Heart left ventricle (tissue), 16 donors: ENCODE measurements at regions not wholly inside any gene's neighbourhood (a gene's known extent, or its start where the extent isn't known, plus 50 kb on each side); places are given as distances from the start of the nearest gene placed in this dataset.
"Not testable (repeated sequence)": the region's sequence is repeated elsewhere in the genome, so short reads cannot be mapped to it uniquely, and the experiment has no call there.

Experiments
- ATAC-seq, 4 donors: fragments of 200-7000 bp; cut with Tn5 transposase; one replicate each; pipeline ENCODE4 v1.9.1; 2020 to 2022; ENCODE audit warnings: moderate library complexity in 4 of 4, mild to moderate bottlenecking in 3 of 4, moderate number of reproducible peaks in 1 of 4
- DNase-seq, 5 donors: peaks; one replicate each; pipeline ENCODE4 v3.0.0-alpha.2; 2020
- H3K27ac ChIP-seq, 12 donors: fragments of 200-600 bp; sonication (generic) in 4 of 12; one replicate each; pipeline versions ENCODE4 v1.5.0 to v1.8.0; 2016 to 2022; ENCODE audit warnings: mild to moderate bottlenecking in 2 of 12
- H3K27me3 ChIP-seq, 9 donors: fragments of 200-600 bp; sonication (generic) in 2 of 9; one replicate each; pipeline versions ENCODE4 v1.5.1 to v1.8.0; 2016 to 2022; ENCODE audit warnings: mild to moderate bottlenecking in 3 of 9
- H3K36me3 ChIP-seq, 9 donors: fragments of 200-600 bp; sonication (generic) in 2 of 9; one replicate each; pipeline versions ENCODE4 v1.5.0 to v1.8.0; 2018 to 2022; ENCODE audit warnings: mild to moderate bottlenecking in 2 of 9
- H3K4me1 ChIP-seq, 12 donors: fragments of 200-600 bp; sonication (generic) in 4 of 12; one replicate each; pipeline versions ENCODE4 v1.5.0 to v1.8.0; 2016 to 2022; ENCODE audit warnings: mild to moderate bottlenecking in 3 of 12
- H3K4me3 ChIP-seq, 12 donors: fragments of 200-600 bp; sonication (generic) in 4 of 12; one replicate each; pipeline versions ENCODE4 v1.5.0 to v1.8.0; 2017 to 2022; ENCODE audit warnings: mild to moderate bottlenecking in 9 of 12, moderate library complexity in 4 of 12
- H3K9me3 ChIP-seq, 12 donors: fragments of 200-600 bp; sonication (generic) in 4 of 12; one replicate each; pipeline versions ENCODE4 v1.5.0 to v1.8.0; 2016 to 2022; ENCODE audit warnings: mild to moderate bottlenecking in 1 of 12
- POLR2A ChIP-seq, 2 donors: fragments of 450-650 bp; IDR thresholded peaks; one replicate each; pipeline ENCODE4 v1.6.1; 2017; ENCODE audit warnings: antibody characterized with exemption in 2 of 2, mild to moderate bottlenecking in 2 of 2, moderate library complexity in 2 of 2
- WGBS, 4 donors: extraction: QIAGEN DNeasy Blood & Tissue Kit in 2 of 4; methylation state at CpG; one replicate each; pipeline versions ENCODE4 v1.1.5 to v1.1.7; 2013 to 2018; 5-methylcytosine and 5-hydroxymethylcytosine counted together
- intact Hi-C, 10 donors: fragments of 100-400 bp; cut with DNase I; formaldehyde crosslinking; loops; one replicate each; pipeline versions ENCODE4 v1.11.1 to v1.14.2; 2022
- TF ChIP-seq, protein P1 (sequence below), 12 donors: fragments of 200-600 bp; sonication (generic) in 4 of 12; IDR thresholded peaks; one replicate each; pipeline versions ENCODE4 v1.5.0 to v1.8.0; 2018 to 2022; ENCODE audit warnings: antibody characterized with exemption in 12 of 12, mild to moderate bottlenecking in 5 of 12
- donor health status: ischemic (EF 13 %, LVEDD 7.1; RV severe dilation, severe dysfunction).
- donor health status: healthy with polysubstance abuse.
- donor health status: DM: no; HTN: yes; CAD: no.
- donor health status: DM: no; HTN: no; CAD: no.
- donor health status: ischemic (EF 25% LVEDD 6.9; RV normal size, moderate dysfunction).
- donor health status: ischemic (EF 25% LVEDD 5.7; RV mildly dilated, moderate dysfunction).
- donor health status: healthy.
- donor health status: DM: yes; HTN: yes; CAD: no.
- donor health status: ischemic (EF 35%, LVEDD 5.7; RV mildly dilated, moderate dysfunction).
- donor health status: nonischemic (EF 11% LVEDD 7.7; RV severe dilation, severe dysfunction).
- donor health status: DM: yes; HTN: yes; CAD: no.
- donor health status: PGD.
- donor health status: ischemic (EF 29% LVEDD 5.4; RV normal size, mild dysfunction).
- donor health status: nonischemic (EF 23%, LVEDD 6.1; RV moderate dilation, normal function).

DNA sequence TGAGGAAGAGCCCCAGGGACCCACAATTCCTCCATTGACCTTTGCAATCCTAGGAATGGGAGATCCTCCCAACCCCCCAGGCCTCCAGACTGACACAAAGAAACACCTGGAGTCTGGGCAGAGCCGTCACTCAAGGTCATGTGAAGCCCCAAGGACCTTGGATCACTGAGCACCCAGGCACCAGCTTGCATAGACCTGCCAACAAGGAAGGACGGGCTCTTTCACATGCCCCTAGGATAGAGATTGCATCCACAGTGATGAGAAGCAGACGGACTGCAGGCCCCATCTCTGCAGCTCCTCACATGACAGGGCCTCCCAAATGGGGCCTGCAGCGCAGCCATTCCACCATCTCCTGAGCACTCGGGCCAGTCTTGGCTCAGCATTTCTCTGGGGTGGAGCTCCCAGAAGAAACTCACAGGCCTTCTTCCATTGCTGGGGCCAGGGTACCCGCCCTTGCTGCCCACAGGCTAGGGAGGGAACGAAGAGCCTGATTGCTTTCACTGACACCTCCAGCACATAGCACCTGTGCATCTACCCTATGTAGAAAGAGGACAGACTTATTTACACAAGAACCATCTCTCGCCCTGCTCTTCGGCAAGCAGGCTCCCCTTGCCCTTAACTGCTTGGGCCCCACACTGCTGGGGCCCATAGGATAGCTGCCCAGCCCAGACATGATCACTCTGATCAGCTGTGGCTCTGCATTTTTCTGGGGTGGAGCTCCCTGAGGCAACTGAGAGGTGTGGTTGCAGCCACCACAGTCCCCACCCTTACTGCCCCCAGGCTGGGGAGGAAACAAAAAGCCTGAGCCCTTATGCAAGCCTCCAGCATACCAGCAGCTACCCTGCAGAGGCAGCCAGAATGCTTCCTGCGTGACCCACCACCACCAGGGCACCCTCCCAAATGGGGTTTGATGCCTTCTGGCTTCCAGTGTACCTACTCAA, 185.7 kb upstream of the ZCCHC13 start:
- H3K27me3 ChIP-seq: peaks cover 0 to 3% (median 0%) of the 10 kb centered on the region in 9 donors
- peaks cover 0 to 18% (median 3%) of the 10 kb centered on the region in 9 donors for H3K36me3 ChIP-seq
- no peaks in the 10 kb centered on the region for H3K4me1 ChIP-seq
- peaks cover 0 to 16% (median 0%) of the 10 kb centered on the region in 12 donors for H3K9me3 ChIP-seq
- 71 to 89% (median 84%) methylated on average over 10 of the region's 10 CpGs for WGBS, 4 donors
- ATAC-seq (peak in 1 of 4 donors; percentile 31), DNase-seq (no peak)
- TF ChIP-seq, protein P1, sequence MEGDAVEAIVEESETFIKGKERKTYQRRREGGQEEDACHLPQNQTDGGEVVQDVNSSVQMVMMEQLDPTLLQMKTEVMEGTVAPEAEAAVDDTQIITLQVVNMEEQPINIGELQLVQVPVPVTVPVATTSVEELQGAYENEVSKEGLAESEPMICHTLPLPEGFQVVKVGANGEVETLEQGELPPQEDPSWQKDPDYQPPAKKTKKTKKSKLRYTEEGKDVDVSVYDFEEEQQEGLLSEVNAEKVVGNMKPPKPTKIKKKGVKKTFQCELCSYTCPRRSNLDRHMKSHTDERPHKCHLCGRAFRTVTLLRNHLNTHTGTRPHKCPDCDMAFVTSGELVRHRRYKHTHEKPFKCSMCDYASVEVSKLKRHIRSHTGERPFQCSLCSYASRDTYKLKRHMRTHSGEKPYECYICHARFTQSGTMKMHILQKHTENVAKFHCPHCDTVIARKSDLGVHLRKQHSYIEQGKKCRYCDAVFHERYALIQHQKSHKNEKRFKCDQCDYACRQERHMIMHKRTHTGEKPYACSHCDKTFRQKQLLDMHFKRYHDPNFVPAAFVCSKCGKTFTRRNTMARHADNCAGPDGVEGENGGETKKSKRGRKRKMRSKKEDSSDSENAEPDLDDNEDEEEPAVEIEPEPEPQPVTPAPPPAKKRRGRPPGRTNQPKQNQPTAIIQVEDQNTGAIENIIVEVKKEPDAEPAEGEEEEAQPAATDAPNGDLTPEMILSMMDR (IDR thresholded peaks at IDR 0.05): no peak
- no peak for TF ChIP-seq POLR2A (IDR thresholded peaks at IDR 0.05)
- no peak overlapping the region for H3K27ac ChIP-seq
- no peak overlapping the region for H3K4me3 ChIP-seq
- intact Hi-C loops: no loop called here

DNA sequence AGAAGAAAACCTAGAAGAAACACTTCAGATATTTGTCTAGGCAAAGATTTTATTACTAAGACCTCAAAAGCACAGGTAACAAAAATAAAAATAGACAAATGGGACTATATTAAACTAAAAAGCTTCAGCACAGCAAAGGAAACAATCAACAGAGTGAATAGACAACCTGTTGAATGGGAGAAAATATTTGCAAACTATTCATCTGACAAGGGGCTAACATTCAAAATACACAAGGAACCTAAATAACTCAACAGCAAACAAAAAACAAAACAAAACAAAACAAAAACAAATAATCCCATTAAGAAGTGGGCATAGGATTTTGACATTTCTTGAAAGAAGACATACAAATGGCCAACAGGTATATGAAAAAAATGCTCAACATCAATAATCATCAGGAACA, 192.7 kb upstream of the ZCCHC13 start:
- H3K36me3 ChIP-seq: peaks cover 0 to 7% (median 0%) of the 10 kb centered on the region in 9 donors
- H3K27ac ChIP-seq: no peak overlapping the region
- peaks cover 0 to 16% (median 6%) of the 10 kb centered on the region in 12 donors for H3K9me3 ChIP-seq
- DNase-seq (no peak), ATAC-seq (no peak)
- no peaks in the 10 kb centered on the region for H3K4me1 ChIP-seq
- H3K4me3 ChIP-seq: no peak overlapping the region
- intact Hi-C loops: no loop called here
- TF ChIP-seq POLR2A (IDR thresholded peaks at IDR 0.05): no peak
- TF ChIP-seq, protein P1 (IDR thresholded peaks at IDR 0.05): no peak
- peaks cover 0 to 6% (median 0%) of the 10 kb centered on the region in 9 donors for H3K27me3 ChIP-seq

DNA sequence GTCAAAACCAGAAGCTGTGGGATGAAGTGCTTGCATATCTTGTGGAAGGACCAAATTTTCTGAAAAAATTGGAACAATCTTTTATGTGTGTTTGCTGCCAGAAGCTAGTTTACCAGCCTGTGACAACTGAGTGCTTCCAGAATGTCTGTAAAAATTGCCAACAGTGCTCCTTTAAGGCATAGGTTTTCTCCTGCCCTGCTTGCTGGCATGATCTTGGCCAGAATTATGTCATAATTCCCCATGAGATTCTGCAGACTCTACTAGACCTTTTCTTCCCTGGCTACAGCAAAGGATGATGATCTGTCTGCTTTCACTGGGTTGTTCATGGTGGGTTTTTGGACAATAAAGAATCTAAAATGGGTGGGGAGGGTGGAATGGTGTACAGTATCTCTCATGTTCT, 196.3 kb upstream of the ZCCHC13 start:
- intact Hi-C loops: no loop called here
- H3K4me3 ChIP-seq: no peak overlapping the region
- no peaks in the 10 kb centered on the region for H3K4me1 ChIP-seq
- H3K36me3 ChIP-seq: peaks cover 0 to 13% (median 3%) of the 10 kb centered on the region in 9 donors
- H3K9me3 ChIP-seq: peaks cover 0 to 16% (median 6%) of the 10 kb centered on the region in 12 donors
- DNase-seq (no peak), ATAC-seq (no peak)
- no peak overlapping the region for H3K27ac ChIP-seq
- no peak for TF ChIP-seq POLR2A (IDR thresholded peaks at IDR 0.05)
- TF ChIP-seq, protein P1 (IDR thresholded peaks at IDR 0.05): no peak
- peaks cover 0 to 4% (median 0%) of the 10 kb centered on the region in 9 donors for H3K27me3 ChIP-seq

DNA sequence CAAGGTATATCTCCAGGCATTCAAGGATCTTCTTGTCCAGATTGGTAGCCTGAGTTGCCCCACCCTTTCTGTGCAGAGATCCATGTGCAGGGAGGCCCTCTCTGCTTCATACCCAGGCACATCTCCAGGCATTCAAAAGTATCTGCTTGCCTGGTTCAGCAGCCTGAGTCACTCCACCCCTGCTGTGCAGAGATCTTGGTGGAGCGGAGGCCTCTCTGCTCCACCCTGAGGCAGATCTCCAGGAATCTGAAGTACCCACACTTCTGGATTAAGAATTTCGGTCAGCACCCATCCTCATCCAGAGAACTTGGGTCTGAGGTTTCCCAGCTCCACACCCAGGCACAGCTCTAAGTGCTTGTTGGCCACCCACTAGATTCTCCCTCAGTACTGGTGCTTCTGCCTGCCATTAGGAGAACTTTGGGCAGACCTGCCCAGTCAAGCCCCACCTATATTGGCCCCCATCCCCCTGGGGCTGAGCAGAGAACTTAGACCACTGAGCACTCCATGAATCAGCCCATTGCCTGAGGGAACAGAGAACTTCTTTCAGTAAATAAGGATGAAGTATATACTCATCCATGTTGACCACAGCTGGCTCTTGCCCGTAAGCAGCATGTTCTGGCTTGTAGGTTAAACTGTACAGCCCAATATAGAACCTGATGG, 199.5 kb upstream of the ZCCHC13 start:
- no peak for DNase-seq
- Histone ChIP-seq H3K27me3 (peaks cover 0 to 4% (median 0%) of the 10 kb centered on the region in 9 donors), H3K4me1 (no peaks in the 10 kb centered on the region), H3K36me3 (peaks cover 0 to 13% (median 3%) of the 10 kb centered on the region in 9 donors), H3K27ac (no peak overlapping the region), H3K9me3 (peaks cover 0 to 9% (median 0%) of the 10 kb centered on the region in 12 donors), H3K4me3 (no peak overlapping the region)
- WGBS, 4 donors: 88 to 100% (median 96%) methylated on average over 3 of the region's 3 CpGs
- TF ChIP-seq POLR2A (IDR thresholded peaks at IDR 0.05): no peak
- TF ChIP-seq, protein P1 (IDR thresholded peaks at IDR 0.05): no peak
- ATAC-seq: no peak
- intact Hi-C loops: no loop called here

DNA sequence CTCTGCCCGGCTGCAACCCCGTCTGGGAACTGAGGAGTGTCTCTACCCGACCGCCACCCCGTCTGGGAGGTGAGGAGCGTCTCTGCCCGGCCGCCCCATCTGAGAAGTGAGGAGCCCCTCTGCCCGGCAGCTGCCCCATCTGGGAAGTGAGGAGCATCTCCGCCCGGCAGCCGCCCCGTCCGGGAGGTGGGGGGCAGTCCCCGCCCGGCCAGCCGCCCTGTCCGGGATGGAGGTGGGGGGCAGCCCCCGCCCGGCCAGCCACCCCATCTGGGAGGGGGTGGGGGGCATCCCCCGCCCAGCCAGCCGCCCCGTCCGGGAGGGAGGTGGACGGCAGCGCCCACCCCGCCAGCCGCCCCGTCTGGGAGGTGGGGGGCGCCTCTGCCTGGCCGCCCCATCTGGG, 205.6 kb upstream of the ZCCHC13 start:
- H3K4me1 ChIP-seq, ATAC-seq, H3K27me3 ChIP-seq, H3K27ac ChIP-seq, DNase-seq, H3K36me3 ChIP-seq, H3K4me3 ChIP-seq, H3K9me3 ChIP-seq, intact Hi-C loops: not testable (repeated sequence)
- WGBS, 4 donors: 93 to 99% (median 96%) methylated on average over 8 to 31 of the region's 31 CpGs
